Suprapubic skin (tissue), 4 donors: ENCODE measurements at regions not wholly inside any gene's neighbourhood (a gene's known extent, or its start where the extent isn't known, plus 50 kb on each side); places are given as distances from the start of the nearest gene placed in this dataset.

ENCODE experiments used
- DNase-seq, 2 donors: peaks; one replicate each; pipeline ENCODE4 v3.0.0-alpha.2; 2019; ENCODE audit warnings: low spot score in 2 of 2
- H3K27ac ChIP-seq: fragments of 200-600 bp; sonication (generic); one replicate; pipeline ENCODE4 v1.5.1; 2019
- H3K27me3 ChIP-seq: fragments of 200-600 bp; sonication (generic); one replicate; pipeline ENCODE4 v1.5.1; 2019
- H3K36me3 ChIP-seq: fragments of 200-600 bp; sonication (generic); one replicate; pipeline ENCODE4 v1.5.1; 2019
- H3K4me1 ChIP-seq: fragments of 200-600 bp; sonication (generic); one replicate; pipeline ENCODE4 v1.5.1; 2019
- H3K4me3 ChIP-seq: fragments of 200-600 bp; sonication (generic); one replicate; pipeline ENCODE4 v1.5.1; 2019; ENCODE audit warnings: mild to moderate bottlenecking
- H3K9me3 ChIP-seq: fragments of 200-600 bp; sonication (generic); one replicate; pipeline ENCODE4 v1.5.1; 2019
- CTCF ChIP-seq, 2 donors: fragments of 200-600 bp in 1 of 2; fragments of 450-650 bp in 1 of 2; sonication (generic) in 1 of 2; IDR thresholded peaks; one replicate each; pipeline ENCODE4 v1.5.1; 2016 to 2019; ENCODE audit warnings: antibody characterized with exemption in 2 of 2, mild to moderate bottlenecking in 1 of 2, moderate library complexity in 1 of 2
- EP300 ChIP-seq: sonication (generic); formaldehyde crosslinking; IDR thresholded peaks from one replicate; pipeline ENCODE4 v1.6.1; 2017; ENCODE audit warnings: antibody characterized with exemption
- POLR2A ChIP-seq, 2 donors: fragments of 450-650 bp; IDR thresholded peaks; one replicate each; pipeline ENCODE4 v1.6.1; 2017; ENCODE audit warnings: antibody characterized with exemption in 2 of 2, mild to moderate bottlenecking in 2 of 2, moderate library complexity in 2 of 2
- POLR2AphosphoS5 ChIP-seq, 3 donors: sonication (generic); formaldehyde crosslinking; IDR thresholded peaks; one replicate each; pipeline ENCODE4 v1.6.1; 2017; ENCODE audit warnings: antibody characterized with exemption in 3 of 3
- WGBS: methylation state at CpG from one replicate; pipeline ENCODE4 v1.1.5; 2018; 5-methylcytosine and 5-hydroxymethylcytosine counted together

GRCh38 chr11:19651653-19652052 lies 61.0 kb upstream of the NAV2 start:
- no peaks in the 10 kb centered on the region for H3K4me1 ChIP-seq
- no peaks in the 10 kb centered on the region for H3K9me3 ChIP-seq
- TF ChIP-seq POLR2AphosphoS5 (IDR thresholded peaks at IDR 0.05) (no peak), CTCF (IDR thresholded peaks at IDR 0.05) (no peak), EP300 (no peak), POLR2A (IDR thresholded peaks at IDR 0.05) (no peak)
- 88% methylated on average over 2 of the region's 2 CpGs for WGBS
- no peaks in the 10 kb centered on the region for H3K36me3 ChIP-seq
- H3K27me3 ChIP-seq: no peaks in the 10 kb centered on the region
- no peak overlapping the region for H3K27ac ChIP-seq
- DNase-seq: no peak
- H3K4me3 ChIP-seq: no peak overlapping the region

GRCh38 chr11:19651028-19651427 lies 61.6 kb upstream of the NAV2 start:
- H3K4me3 ChIP-seq: no peak overlapping the region
- H3K27me3 ChIP-seq: no peaks in the 10 kb centered on the region
- no peaks in the 10 kb centered on the region for H3K9me3 ChIP-seq
- no peaks in the 10 kb centered on the region for H3K4me1 ChIP-seq
- no peak for TF ChIP-seq CTCF (IDR thresholded peaks at IDR 0.05)
- TF ChIP-seq POLR2AphosphoS5 (IDR thresholded peaks at IDR 0.05): no peak
- no peak for TF ChIP-seq EP300
- TF ChIP-seq POLR2A (IDR thresholded peaks at IDR 0.05): no peak
- no peaks in the 10 kb centered on the region for H3K36me3 ChIP-seq
- DNase-seq: no peak
- WGBS: 91% methylated on average over 2 of the region's 2 CpGs
- H3K27ac ChIP-seq: no peak overlapping the region

- no peak for TF ChIP-seq POLR2A (IDR thresholded peaks at IDR 0.05)
These were observed 62.2 kb upstream of the NAV2 start for GRCh38 chr11:19650467-19650866.

GRCh38 chr11:19649751-19650150 lies 62.9 kb upstream of the NAV2 start:
- WGBS: 69% methylated on average over 4 of the region's 4 CpGs
- H3K4me3 ChIP-seq: no peak overlapping the region
- H3K9me3 ChIP-seq: no peaks in the 10 kb centered on the region
- no peaks in the 10 kb centered on the region for H3K27me3 ChIP-seq
- no peak for DNase-seq
- no peak for TF ChIP-seq CTCF (IDR thresholded peaks at IDR 0.05)
- no peak for TF ChIP-seq POLR2AphosphoS5 (IDR thresholded peaks at IDR 0.05)
- TF ChIP-seq POLR2A (IDR thresholded peaks at IDR 0.05): no peak
- TF ChIP-seq EP300: no peak
- H3K4me1 ChIP-seq: no peaks in the 10 kb centered on the region
- no peaks in the 10 kb centered on the region for H3K36me3 ChIP-seq
- H3K27ac ChIP-seq: no peak overlapping the region

More at GRCh38 chr11:19650467-19650866, 62.2 kb upstream of the NAV2 start:
- H3K27me3 ChIP-seq: no peaks in the 10 kb centered on the region
- DNase-seq: no peak
- H3K9me3 ChIP-seq: no peaks in the 10 kb centered on the region
- H3K4me3 ChIP-seq: no peak overlapping the region
- no peaks in the 10 kb centered on the region for H3K4me1 ChIP-seq
- 80% methylated on average over 3 of the region's 3 CpGs for WGBS
- no peak overlapping the region for H3K27ac ChIP-seq
- no peaks in the 10 kb centered on the region for H3K36me3 ChIP-seq

GRCh38 chr11:19648321-19648720 lies 64.3 kb upstream of the NAV2 start:
- TF ChIP-seq POLR2AphosphoS5 (IDR thresholded peaks at IDR 0.05) (no peak), EP300 (no peak), POLR2A (IDR thresholded peaks at IDR 0.05) (no peak), CTCF (IDR thresholded peaks at IDR 0.05) (no peak)
- WGBS: 76% methylated on average over 3 of the region's 3 CpGs
- H3K27me3 ChIP-seq: no peaks in the 10 kb centered on the region
- no peaks in the 10 kb centered on the region for H3K36me3 ChIP-seq
- no peak for DNase-seq
- H3K4me1 ChIP-seq: no peaks in the 10 kb centered on the region
- no peak overlapping the region for H3K4me3 ChIP-seq
- H3K9me3 ChIP-seq: no peaks in the 10 kb centered on the region
- H3K27ac ChIP-seq: no peak overlapping the region

- Histone ChIP-seq H3K4me1 (peaks cover under 1% of the 10 kb centered on the region), H3K27ac (no peak overlapping the region), H3K27me3 (no peaks in the 10 kb centered on the region), H3K4me3 (no peak overlapping the region), H3K36me3 (no peaks in the 10 kb centered on the region), H3K9me3 (no peaks in the 10 kb centered on the region)
- DNase-seq: no peak
- 88% methylated on average over 3 of the region's 3 CpGs for WGBS
- TF ChIP-seq EP300 (no peak), POLR2AphosphoS5 (IDR thresholded peaks at IDR 0.05) (no peak), CTCF (IDR thresholded peaks at IDR 0.05) (no peak), POLR2A (IDR thresholded peaks at IDR 0.05) (no peak)
These were observed 64.8 kb upstream of the NAV2 start for GRCh38 chr11:19647816-19648215.
